ENCODE measurements at regions not wholly inside any gene's neighbourhood (a gene's known extent, or its start where the extent isn't known, plus 50 kb on each side); places are given as distances from the start of the nearest gene placed in this dataset.

- no peak for TF ChIP-seq EZH2phosphoT487 (IDR thresholded peaks at IDR 0.05; ENCODE audit: borderline replicate concordance, low read length)
- TF ChIP-seq, protein P1, sequence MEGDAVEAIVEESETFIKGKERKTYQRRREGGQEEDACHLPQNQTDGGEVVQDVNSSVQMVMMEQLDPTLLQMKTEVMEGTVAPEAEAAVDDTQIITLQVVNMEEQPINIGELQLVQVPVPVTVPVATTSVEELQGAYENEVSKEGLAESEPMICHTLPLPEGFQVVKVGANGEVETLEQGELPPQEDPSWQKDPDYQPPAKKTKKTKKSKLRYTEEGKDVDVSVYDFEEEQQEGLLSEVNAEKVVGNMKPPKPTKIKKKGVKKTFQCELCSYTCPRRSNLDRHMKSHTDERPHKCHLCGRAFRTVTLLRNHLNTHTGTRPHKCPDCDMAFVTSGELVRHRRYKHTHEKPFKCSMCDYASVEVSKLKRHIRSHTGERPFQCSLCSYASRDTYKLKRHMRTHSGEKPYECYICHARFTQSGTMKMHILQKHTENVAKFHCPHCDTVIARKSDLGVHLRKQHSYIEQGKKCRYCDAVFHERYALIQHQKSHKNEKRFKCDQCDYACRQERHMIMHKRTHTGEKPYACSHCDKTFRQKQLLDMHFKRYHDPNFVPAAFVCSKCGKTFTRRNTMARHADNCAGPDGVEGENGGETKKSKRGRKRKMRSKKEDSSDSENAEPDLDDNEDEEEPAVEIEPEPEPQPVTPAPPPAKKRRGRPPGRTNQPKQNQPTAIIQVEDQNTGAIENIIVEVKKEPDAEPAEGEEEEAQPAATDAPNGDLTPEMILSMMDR (conservative IDR thresholded peaks at IDR 0.05; ENCODE audit: low read depth, low read length), result no peak
- TF ChIP-seq EZH2 (IDR thresholded peaks at IDR 0.05; ENCODE audit: low read length, unreplicated experiment), result no peak
These were observed 449.1 kb downstream of the FAM133A start for GRCh38 chrX:94123062-94123461.
